Colon (tissue), 2 donors: ENCODE measurements at regions not wholly inside any gene's neighbourhood (a gene's known extent, or its start where the extent isn't known, plus 50 kb on each side); places are given as distances from the start of the nearest gene placed in this dataset.

Experiments used
- FAIRE-seq: peaks from 2 replicates; lab custom pipeline; 2012; peaks lifted over from hg19 to GRCh38; lab: Jason Lieb, UNC
- donor health status: control.
- donor health status: control.

GRCh38 chr6:138714493-138714892 lies 59.1 kb upstream of the CCDC28A start:
- no peak for FAIRE-seq

GRCh38 chr6:138716013-138716412 lies 57.6 kb upstream of the CCDC28A start:
- no peak for FAIRE-seq

GRCh38 chr6:138716971-138717665 lies 56.5 kb upstream of the CCDC28A start:
- FAIRE-seq = no peak

DNA sequence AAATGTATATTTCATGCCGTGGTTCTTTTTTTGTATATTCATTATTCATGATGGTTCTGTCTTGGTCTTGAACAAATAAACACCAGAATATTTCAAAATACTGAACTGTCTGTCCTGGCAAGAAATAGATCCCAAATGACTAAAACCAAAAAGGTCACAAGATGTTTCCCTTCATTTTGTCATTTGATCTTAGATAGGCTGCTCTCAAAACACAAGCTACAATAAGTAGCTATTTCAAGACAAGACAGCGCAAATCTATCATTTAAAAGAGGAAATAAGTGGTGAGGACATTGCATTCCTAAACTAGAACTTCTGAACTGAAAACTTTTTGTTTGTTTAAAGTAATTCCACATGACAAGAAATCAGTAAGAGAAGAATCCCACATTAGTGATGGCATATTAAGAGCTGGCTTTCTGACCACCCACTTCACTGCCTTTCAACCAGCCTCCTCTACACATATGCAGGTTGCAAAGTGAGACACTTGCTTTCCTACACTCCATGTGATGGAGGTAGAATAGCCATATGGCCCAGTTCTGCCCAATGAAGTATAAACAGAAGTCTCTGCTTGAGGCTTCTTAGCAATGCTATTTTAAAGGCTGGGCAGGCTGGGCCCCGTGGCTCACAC lies 54.4 kb upstream of the CCDC28A start:
- no peak for FAIRE-seq

GRCh38 chr6:138719744-138720143 lies 53.8 kb upstream of the CCDC28A start:
- FAIRE-seq = no peak

- FAIRE-seq = no peak
These were observed 50.9 kb upstream of the CCDC28A start for GRCh38 chr6:138722425-138723371.
